GM12892 (cell line): ENCODE measurements at regions not wholly inside any gene's neighbourhood (a gene's known extent, or its start where the extent isn't known, plus 50 kb on each side); places are given as distances from the start of the nearest gene placed in this dataset.

Experiments
- POLR2A ChIP-seq: IDR thresholded peaks from 2 replicates; pipeline ENCODE4 v1.6.1; 2011; ENCODE audit warnings: low read depth, low read length, control low read depth
- POLR2AphosphoS5 ChIP-seq: IDR thresholded peaks from 2 replicates; pipeline ENCODE4 v1.6.1; 2011; ENCODE audit warnings: low read depth, low read length, control low read depth
- TAF1 ChIP-seq: IDR thresholded peaks from 2 replicates; pipeline ENCODE4 v1.6.1; 2011; ENCODE audit warnings: low read depth, mild to moderate bottlenecking, control low read depth, low read length, borderline replicate concordance

- no peak for TF ChIP-seq POLR2AphosphoS5
- TF ChIP-seq POLR2A = no peak
- TF ChIP-seq TAF1 = no peak
These were observed 214.4 kb upstream of the LEF1 start for GRCh38 chr4:108383157-108383556.
